HL-60 (cell line): ENCODE measurements at regions not wholly inside any gene's neighbourhood (a gene's known extent, or its start where the extent isn't known, plus 50 kb on each side); places are given as distances from the start of the nearest gene placed in this dataset.
A peak's percentile ranks its signal among the peaks of the same experiment; 100 is the strongest.

Source experiments
- CTCF ChIP-seq: IDR thresholded peaks from one replicate; pipeline ENCODE4 v1.5.1; 2011; ENCODE audit warnings: low read length, control low read depth, inconsistent platforms; ENCODE audit not compliant: insufficient read depth
- GABPA ChIP-seq: IDR thresholded peaks from 2 replicates; pipeline ENCODE4 v1.6.1; 2012; ENCODE audit warnings: low read depth

DNA sequence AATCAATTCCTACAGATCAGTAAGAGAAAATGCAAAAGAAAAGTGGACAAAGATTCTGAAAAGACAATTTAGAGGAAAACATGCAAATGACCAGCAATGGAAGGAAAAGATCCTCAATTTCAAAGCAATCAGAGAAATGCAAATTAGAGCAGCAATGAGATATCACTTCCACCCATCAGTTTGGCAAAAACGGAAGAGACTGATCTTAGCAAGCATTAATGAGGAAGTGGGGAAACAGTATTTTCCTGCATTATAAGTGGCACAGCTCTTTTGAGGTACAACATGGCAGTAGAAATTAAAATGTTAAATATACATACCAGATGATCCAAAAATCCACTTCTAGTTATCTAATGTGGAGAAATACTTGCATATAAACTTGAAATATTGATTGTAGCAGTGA, 69.1 kb upstream of the SLC7A1 start:
- TF ChIP-seq CTCF, result no peak
- TF ChIP-seq GABPA, result 0 out of 2 replicates have a peak, but pooled peaks have one; percentile 15
